Heart right ventricle (tissue), 16 donors: ENCODE measurements at regions not wholly inside any gene's neighbourhood (a gene's known extent, or its start where the extent isn't known, plus 50 kb on each side); places are given as distances from the start of the nearest gene placed in this dataset.
"Not testable (repeated sequence)": the region's sequence is repeated elsewhere in the genome, so short reads cannot be mapped to it uniquely, and the experiment has no call there.

Experiments
- ATAC-seq, 8 donors: fragments of 200-7000 bp; cut with Tn5 transposase; one replicate each; pipeline ENCODE4 v1.9.1; 2020; ENCODE audit warnings: mild to moderate bottlenecking in 8 of 8, moderate library complexity in 8 of 8, moderate number of reproducible peaks in 1 of 8
- DNase-seq, 2 donors: peaks; one replicate each; pipeline ENCODE4 v3.0.0-alpha.2; 2020
- H3K27ac ChIP-seq, 10 donors: fragments of 200-600 bp; sonication (generic) in 2 of 10; one replicate each; pipeline versions ENCODE4 v1.5.0 to v1.8.0; 2020 to 2022; ENCODE audit warnings: mild to moderate bottlenecking in 3 of 10
- H3K27me3 ChIP-seq, 7 donors: fragments of 200-600 bp; one replicate each; pipeline ENCODE4 v1.8.0; 2021 to 2022; ENCODE audit warnings: mild to moderate bottlenecking in 2 of 7
- H3K36me3 ChIP-seq, 9 donors: fragments of 200-600 bp; sonication (generic) in 1 of 9; one replicate each; pipeline versions ENCODE4 v1.5.0 to v1.8.0; 2020 to 2022; ENCODE audit warnings: mild to moderate bottlenecking in 2 of 9
- H3K4me1 ChIP-seq, 9 donors: fragments of 200-600 bp; sonication (generic) in 1 of 9; one replicate each; pipeline versions ENCODE4 v1.5.0 to v1.8.0; 2020 to 2022; ENCODE audit warnings: mild to moderate bottlenecking in 4 of 9
- H3K4me3 ChIP-seq, 10 donors: fragments of 200-600 bp; sonication (generic) in 2 of 10; one replicate each; pipeline versions ENCODE4 v1.5.0 to v1.8.0; 2020 to 2022; ENCODE audit warnings: mild to moderate bottlenecking in 7 of 10, moderate library complexity in 2 of 10
- H3K9me3 ChIP-seq, 11 donors: fragments of 200-600 bp in 10 of 11; sonication (generic) in 2 of 11; one replicate each; pipeline versions ENCODE4 v1.5.0 to v1.8.0; 2013 to 2022; ENCODE audit warnings: mild to moderate bottlenecking in 2 of 11, control low read depth in 1 of 11, moderate library complexity in 1 of 11
- CTCF ChIP-seq, 9 donors: fragments of 200-600 bp; sonication (generic) in 2 of 9; IDR thresholded peaks; one replicate each; pipeline versions ENCODE4 v1.5.0 to v1.8.0; 2021 to 2022; ENCODE audit warnings: antibody characterized with exemption in 9 of 9, mild to moderate bottlenecking in 5 of 9, moderate library complexity in 1 of 9
- WGBS, 2 donors: extraction: QIAGEN DNeasy Blood & Tissue Kit; methylation state at CpG; one replicate each; pipeline ENCODE4 v1.1.7; 2013; ENCODE audit warnings: inconsistent platforms in 1 of 2; 5-methylcytosine and 5-hydroxymethylcytosine counted together
- intact Hi-C, 10 donors: fragments of 100-400 bp; cut with DNase I; formaldehyde crosslinking; loops; one replicate each; pipeline versions ENCODE4 v1.11.1 to v1.14.2; 2022
- donor health status: Arrhythmogenic right ventricular cardiomyopathy.
- donor health status: ischemic (EF 13 %, LVEDD 7.1; RV severe dilation, severe dysfunction).
- donor health status: healthy with polysubstance abuse.
- donor health status: DM: no; HTN: yes; CAD: no.
- donor health status: DM: no; HTN: no; CAD: no.
- donor health status: ischemic (EF 25% LVEDD 6.9; RV normal size, moderate dysfunction).
- donor health status: ischemic (EF 25% LVEDD 5.7; RV mildly dilated, moderate dysfunction).
- donor health status: healthy.
- donor health status: DM: yes; HTN: yes; CAD: no.
- donor health status: Ischemic cardiomyopathy.
- donor health status: ischemic (EF 35%, LVEDD 5.7; RV mildly dilated, moderate dysfunction).
- donor health status: nonischemic (EF 11% LVEDD 7.7; RV severe dilation, severe dysfunction).
- donor health status: DM: yes; HTN: yes; CAD: no.
- donor health status: PGD.
- donor health status: ischemic (EF 29% LVEDD 5.4; RV normal size, mild dysfunction).
- donor health status: nonischemic (EF 23%, LVEDD 6.1; RV moderate dilation, normal function).

GRCh38 chr5:36418152-36418979 is 116.7 kb upstream of the RANBP3L start:
- Histone ChIP-seq H3K4me1 (peaks cover 0 to 7% (median 4%) of the 10 kb centered on the region in 9 donors), H3K27me3 (no peaks in the 10 kb centered on the region), H3K4me3 (no peak overlapping the region), H3K27ac (no peak overlapping the region), H3K36me3 (no peaks in the 10 kb centered on the region), H3K9me3 (no peaks in the 10 kb centered on the region)
- ATAC-seq: no peak
- 78 to 81% methylated on average over 6 of the region's 6 CpGs for WGBS, 2 donors
- no peak for DNase-seq
- intact Hi-C loops: loop anchor here in 9 of 10 donors (5.0 to 10.0 kb wide), 7 partner anchors 86 to 446 kb away; partner anchors contain the start of gene SLC1A3 (in 5 of the 9)
- no peak for TF ChIP-seq CTCF (IDR thresholded peaks at IDR 0.05)

GRCh38 chr5:36421256-36421655 is 119.6 kb upstream of the RANBP3L start:
- H3K4me3 ChIP-seq: no peak overlapping the region
- H3K27me3 ChIP-seq: no peaks in the 10 kb centered on the region
- no peak for ATAC-seq
- H3K9me3 ChIP-seq: peaks cover 0 to 2% (median 0%) of the 10 kb centered on the region in 11 donors
- no peak for DNase-seq
- H3K36me3 ChIP-seq: no peaks in the 10 kb centered on the region
- peaks cover 0 to 4% (median 0%) of the 10 kb centered on the region in 9 donors for H3K4me1 ChIP-seq
- no peak overlapping the region for H3K27ac ChIP-seq
- no peak for TF ChIP-seq CTCF (IDR thresholded peaks at IDR 0.05)
- intact Hi-C loops: loop anchor here in 1 of 10 donors (5.0 kb wide), 1 partner anchor 81 kb away; no protein-coding TSS in a partner anchor
- whole genome bisulfite sequencing, 2 donors: 97 to 98% methylated on average over 1 of the region's 1 CpG

GRCh38 chr5:36422952-36423351 is 121.2 kb upstream of the RANBP3L start:
- intact Hi-C loops: loop anchor here in 1 of 10 donors (5.0 kb wide), 1 partner anchor 79 kb away; no protein-coding TSS in a partner anchor
- no peak for TF ChIP-seq CTCF (IDR thresholded peaks at IDR 0.05)
- Histone ChIP-seq H3K27me3 (no peaks in the 10 kb centered on the region), H3K36me3 (no peaks in the 10 kb centered on the region), H3K27ac (no peak overlapping the region), H3K9me3 (peaks cover 0 to 14% (median 0%) of the 10 kb centered on the region in 11 donors), H3K4me1 (no peaks in the 10 kb centered on the region), H3K4me3 (no peak overlapping the region)
- 75 to 83% methylated on average over 3 of the region's 3 CpGs for WGBS, 2 donors
- DNase-seq: no peak
- no peak for ATAC-seq

- Histone ChIP-seq H3K27me3 (no peaks in the 10 kb centered on the region), H3K36me3 (no peaks in the 10 kb centered on the region), H3K4me1 (no peaks in the 10 kb centered on the region), H3K9me3 (peaks cover 0 to 14% (median 0%) of the 10 kb centered on the region in 11 donors), H3K4me3 (no peak overlapping the region), H3K27ac (no peak overlapping the region)
- intact Hi-C loops: loop anchor here in 1 of 10 donors (5.0 kb wide), 1 partner anchor 79 kb away; no protein-coding TSS in a partner anchor
- DNase-seq (no peak), ATAC-seq (no peak)
- no peak for TF ChIP-seq CTCF (IDR thresholded peaks at IDR 0.05)
- 66 to 77% methylated on average over 3 of the region's 3 CpGs for WGBS, 2 donors
Measured at GRCh38 chr5:36423578-36424307, 122.0 kb upstream of the RANBP3L start.

- H3K36me3 ChIP-seq, H3K4me1 ChIP-seq, H3K27ac ChIP-seq, H3K27me3 ChIP-seq, intact Hi-C loops, DNase-seq, ATAC-seq, H3K4me3 ChIP-seq: not testable (repeated sequence)
- H3K9me3 ChIP-seq: peaks cover 0 to 14% (median 0%) of the 10 kb centered on the region in 11 donors
- WGBS, 2 donors: 91 to 93% methylated on average over 2 of the region's 2 CpGs
Measured at GRCh38 chr5:36426070-36426469, 124.4 kb upstream of the RANBP3L start.
